C4-2B (cell line): ENCODE measurements at regions not wholly inside any gene's neighbourhood (a gene's known extent, or its start where the extent isn't known, plus 50 kb on each side); places are given as distances from the start of the nearest gene placed in this dataset.

Experiments
- CTCF ChIP-seq: fragments of 450-650 bp; conservative IDR thresholded peaks from 2 replicates; pipeline ENCODE4 v1.5.1; 2017; ENCODE audit warnings: mild to moderate bottlenecking
- ZFX ChIP-seq: fragments of 450-650 bp; IDR thresholded peaks from 2 replicates; pipeline ENCODE4 v1.6.1; 2017

GRCh38 chr11:92416971-92417725 is 192.5 kb downstream of the FAT3 start:
- TF ChIP-seq CTCF (no peak), ZFX (no peak)
